Astrocyte (in vitro differentiated cells and primary cell): ENCODE measurements at regions not wholly inside any gene's neighbourhood (a gene's known extent, or its start where the extent isn't known, plus 50 kb on each side); places are given as distances from the start of the nearest gene placed in this dataset.

Experiments
- DNase-seq: peaks from one replicate; pipeline ENCODE4 v3.0.0-alpha.2; 2010; ENCODE audit warnings: low read depth
- FAIRE-seq: peaks from 2 replicates; lab custom pipeline; 2011; peaks lifted over from hg19 to GRCh38; lab: Jason Lieb, UNC
- H2AFZ ChIP-seq: 2 replicates; pipeline ENCODE4 v1.6.0; 2012; ENCODE audit warnings: low read depth, low read length, inconsistent platforms
- H3K27ac ChIP-seq: 2 replicates; pipeline ENCODE4 v1.5.1; 2011; ENCODE audit warnings: low read depth, low read length, inconsistent platforms
- H3K27me3 ChIP-seq: 2 replicates; pipeline ENCODE4 v1.6.0; 2011; ENCODE audit warnings: low read length, inconsistent platforms; ENCODE audit not compliant: insufficient read depth
- H3K36me3 ChIP-seq: 2 replicates; pipeline ENCODE4 v1.5.1; 2011; ENCODE audit warnings: low read length, inconsistent platforms; ENCODE audit not compliant: insufficient read depth
- H3K4me1 ChIP-seq: 2 replicates; pipeline ENCODE4 v1.5.1; 2011; ENCODE audit warnings: low read length, inconsistent platforms; ENCODE audit not compliant: insufficient read depth
- H3K4me2 ChIP-seq: 2 replicates; pipeline ENCODE4 v1.6.0; 2012; ENCODE audit warnings: low read length, inconsistent platforms
- H3K4me3 ChIP-seq: 2 replicates; pipeline ENCODE4 v1.5.1; 2011; ENCODE audit warnings: low read depth, mild to moderate bottlenecking, low read length, inconsistent platforms; ENCODE audit not compliant: insufficient read depth
- H3K79me2 ChIP-seq: 2 replicates; pipeline ENCODE4 v1.6.0; 2012; ENCODE audit warnings: mild to moderate bottlenecking, low read length, inconsistent platforms; ENCODE audit not compliant: insufficient read depth
- H3K9ac ChIP-seq: 2 replicates; pipeline ENCODE4 v1.6.0; 2012; ENCODE audit warnings: mild to moderate bottlenecking, low read length, inconsistent platforms
- H3K9me3 ChIP-seq: 2 replicates; pipeline ENCODE4 v1.5.1; 2012; ENCODE audit warnings: low read depth, mild to moderate bottlenecking, low read length, inconsistent platforms; ENCODE audit not compliant: insufficient read depth
- H4K20me1 ChIP-seq: 2 replicates; pipeline ENCODE4 v1.6.0; 2012; ENCODE audit warnings: low read length, inconsistent platforms; ENCODE audit not compliant: insufficient read depth
- H3K27ac Mint-ChIP-seq: one replicate; pipeline ENCODE4 v1.8.0; 2021; ENCODE audit warnings: mild to moderate bottlenecking, mixed read lengths; ENCODE audit not compliant: unreplicated experiment
- H3K27me3 Mint-ChIP-seq: one replicate; pipeline ENCODE4 v1.8.0; 2021; ENCODE audit warnings: low read depth, mixed read lengths; ENCODE audit not compliant: unreplicated experiment
- H3K36me3 Mint-ChIP-seq: one replicate; pipeline ENCODE4 v1.8.0; 2021; ENCODE audit warnings: low read depth, mixed read lengths; ENCODE audit not compliant: unreplicated experiment
- H3K4me1 Mint-ChIP-seq: one replicate; pipeline ENCODE4 v1.8.0; 2021; ENCODE audit warnings: low read depth, mixed read lengths; ENCODE audit not compliant: unreplicated experiment
- H3K4me3 Mint-ChIP-seq: one replicate; pipeline ENCODE4 v1.8.0; 2021; ENCODE audit warnings: mild to moderate bottlenecking, moderate library complexity, mixed read lengths; ENCODE audit not compliant: unreplicated experiment
- H3K9me3 Mint-ChIP-seq: one replicate; pipeline ENCODE4 v1.8.0; 2021; ENCODE audit warnings: mild to moderate bottlenecking, mixed read lengths; ENCODE audit not compliant: unreplicated experiment
- EZH2 ChIP-seq: IDR thresholded peaks from 2 replicates; pipeline ENCODE4 v1.6.1; 2012; ENCODE audit warnings: mild to moderate bottlenecking, low read length, inconsistent platforms; ENCODE audit not compliant: insufficient read depth
- TF ChIP-seq, protein P1 (sequence below): IDR thresholded peaks from 2 replicates; pipeline ENCODE4 v1.5.1; 2011; ENCODE audit warnings: low read depth, mild to moderate bottlenecking, inconsistent platforms, low read length, moderate library complexity; ENCODE audit not compliant: insufficient read depth

DNA sequence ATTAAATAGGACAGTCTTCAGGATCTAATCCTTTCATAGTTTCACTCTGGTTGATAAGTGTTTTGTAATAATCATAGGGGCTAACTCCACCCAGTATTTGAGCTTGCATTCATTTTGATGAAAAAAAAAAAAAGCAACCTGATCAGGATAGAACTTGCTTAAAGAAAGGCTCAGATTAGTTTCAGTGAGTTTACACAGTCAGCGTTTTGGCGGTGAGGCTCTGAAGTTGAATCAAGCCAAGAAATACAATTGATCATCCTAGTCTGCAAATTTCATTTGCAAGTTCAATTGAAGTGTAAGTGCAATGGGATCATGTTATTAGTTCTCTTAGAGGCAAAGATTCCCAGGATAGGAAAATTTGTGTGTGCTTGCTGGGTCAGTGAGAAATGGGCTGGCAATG, 159.7 kb upstream of the ELL2 start:
- TF ChIP-seq, protein P1, sequence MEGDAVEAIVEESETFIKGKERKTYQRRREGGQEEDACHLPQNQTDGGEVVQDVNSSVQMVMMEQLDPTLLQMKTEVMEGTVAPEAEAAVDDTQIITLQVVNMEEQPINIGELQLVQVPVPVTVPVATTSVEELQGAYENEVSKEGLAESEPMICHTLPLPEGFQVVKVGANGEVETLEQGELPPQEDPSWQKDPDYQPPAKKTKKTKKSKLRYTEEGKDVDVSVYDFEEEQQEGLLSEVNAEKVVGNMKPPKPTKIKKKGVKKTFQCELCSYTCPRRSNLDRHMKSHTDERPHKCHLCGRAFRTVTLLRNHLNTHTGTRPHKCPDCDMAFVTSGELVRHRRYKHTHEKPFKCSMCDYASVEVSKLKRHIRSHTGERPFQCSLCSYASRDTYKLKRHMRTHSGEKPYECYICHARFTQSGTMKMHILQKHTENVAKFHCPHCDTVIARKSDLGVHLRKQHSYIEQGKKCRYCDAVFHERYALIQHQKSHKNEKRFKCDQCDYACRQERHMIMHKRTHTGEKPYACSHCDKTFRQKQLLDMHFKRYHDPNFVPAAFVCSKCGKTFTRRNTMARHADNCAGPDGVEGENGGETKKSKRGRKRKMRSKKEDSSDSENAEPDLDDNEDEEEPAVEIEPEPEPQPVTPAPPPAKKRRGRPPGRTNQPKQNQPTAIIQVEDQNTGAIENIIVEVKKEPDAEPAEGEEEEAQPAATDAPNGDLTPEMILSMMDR, result no peak
- no peak for TF ChIP-seq EZH2
- H3K27me3 Mint-ChIP-seq, result no peaks in the 10 kb centered on the region
- H3K36me3 ChIP-seq, result no peaks in the 10 kb centered on the region
- no peaks in the 10 kb centered on the region for H3K9me3 Mint-ChIP-seq
- peaks cover 16% of the 10 kb centered on the region for H3K4me1 Mint-ChIP-seq
- H3K27ac Mint-ChIP-seq, result no peak overlapping the region
- no peak for FAIRE-seq
- no peaks in the 10 kb centered on the region for H3K79me2 ChIP-seq
- no peak for DNase-seq
- H4K20me1 ChIP-seq, result no peaks in the 10 kb centered on the region
- no peaks in the 10 kb centered on the region for H3K27me3 ChIP-seq
- H3K4me3 ChIP-seq, result no peak overlapping the region
- H2AFZ ChIP-seq, result no peak overlapping the region
- no peaks in the 10 kb centered on the region for H3K9me3 ChIP-seq
- H3K36me3 Mint-ChIP-seq, result no peaks in the 10 kb centered on the region
- no peak overlapping the region for H3K4me3 Mint-ChIP-seq
- no peaks in the 10 kb centered on the region for H3K4me1 ChIP-seq
- no peak overlapping the region for H3K27ac ChIP-seq
- H3K9ac ChIP-seq, result no peak overlapping the region
- H3K4me2 ChIP-seq, result no peak overlapping the region

DNA sequence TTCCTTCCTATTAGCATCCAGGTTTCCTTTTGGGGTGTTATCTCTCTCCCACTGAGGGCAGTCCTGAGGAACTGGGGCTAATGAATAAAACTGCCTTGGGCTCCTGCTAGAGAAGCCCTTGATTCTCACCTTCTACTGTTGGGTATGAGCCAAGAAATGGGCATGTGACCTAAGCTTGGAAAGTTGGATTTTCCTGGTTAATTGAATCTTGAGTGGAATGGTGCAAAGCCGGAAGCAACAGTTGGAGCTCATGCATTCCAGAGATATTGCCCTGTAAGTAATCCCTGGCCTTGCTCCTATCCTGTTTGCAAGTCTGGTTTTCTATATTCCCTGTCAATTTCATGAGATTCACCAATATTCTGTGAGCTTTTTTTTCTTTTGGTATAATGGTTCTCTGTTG, 158.5 kb upstream of the ELL2 start:
- FAIRE-seq, result no peak
- H3K27me3 ChIP-seq, result no peaks in the 10 kb centered on the region
- TF ChIP-seq, protein P1, result no peak
- TF ChIP-seq EZH2, result no peak
- no peak overlapping the region for H3K9ac ChIP-seq
- peaks cover 9% of the 10 kb centered on the region for H3K4me1 Mint-ChIP-seq
- H3K4me2 ChIP-seq, result no peak overlapping the region
- H3K4me1 ChIP-seq, result no peaks in the 10 kb centered on the region
- no peaks in the 10 kb centered on the region for H3K9me3 ChIP-seq
- no peaks in the 10 kb centered on the region for H3K9me3 Mint-ChIP-seq
- no peak overlapping the region for H3K27ac ChIP-seq
- H2AFZ ChIP-seq, result no peak overlapping the region
- no peaks in the 10 kb centered on the region for H3K36me3 Mint-ChIP-seq
- no peak overlapping the region for H3K4me3 ChIP-seq
- no peaks in the 10 kb centered on the region for H3K27me3 Mint-ChIP-seq
- H4K20me1 ChIP-seq, result no peaks in the 10 kb centered on the region
- no peaks in the 10 kb centered on the region for H3K79me2 ChIP-seq
- no peaks in the 10 kb centered on the region for H3K36me3 ChIP-seq
- no peak for DNase-seq
- H3K4me3 Mint-ChIP-seq, result no peak overlapping the region
- no peak overlapping the region for H3K27ac Mint-ChIP-seq

DNA sequence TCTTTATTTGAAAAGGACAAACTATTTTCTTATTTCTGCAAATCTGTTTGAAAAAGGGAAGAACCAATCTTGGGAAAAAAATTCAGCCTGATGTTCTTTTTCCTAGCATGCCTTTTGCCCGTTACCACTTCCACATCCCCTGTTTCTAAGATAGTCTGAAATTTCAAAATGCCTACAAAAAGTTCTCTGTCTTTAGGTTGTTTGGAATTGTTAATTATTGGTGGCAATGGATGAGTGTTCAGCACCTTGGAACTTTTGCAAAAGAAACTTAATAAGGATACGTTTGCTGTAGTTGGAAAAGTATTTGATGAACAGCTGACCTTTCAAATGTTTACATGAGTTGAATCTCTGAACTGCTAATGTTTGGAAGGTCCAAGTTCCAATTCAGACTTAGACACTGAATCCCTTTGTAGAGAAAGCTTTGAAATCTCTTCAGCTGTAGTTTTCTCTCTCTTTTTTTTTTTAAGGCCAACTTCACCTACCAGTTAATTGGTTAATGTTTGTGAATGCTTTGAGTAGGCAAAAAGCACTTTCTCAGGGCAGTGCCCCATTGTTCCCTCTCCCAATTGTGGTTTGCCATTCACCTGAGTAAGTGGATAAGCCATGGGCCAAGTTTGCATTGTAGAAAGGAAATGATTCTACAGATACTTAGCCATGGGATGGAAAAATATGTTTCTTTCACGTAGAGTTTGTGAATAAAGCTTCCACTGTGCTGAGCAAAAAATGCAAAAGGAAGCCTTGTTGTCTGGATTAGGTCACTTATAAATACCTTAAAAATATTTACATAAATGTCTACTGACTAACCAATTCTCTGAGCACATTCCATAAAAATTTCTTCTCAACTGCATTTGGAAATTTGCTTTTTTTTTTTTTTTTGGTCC, 156.4 kb upstream of the ELL2 start:
- DNase-seq (peak; percentile 36), FAIRE-seq (peak; percentile 41)
- no peak overlapping the region for H2AFZ ChIP-seq
- no peak for TF ChIP-seq EZH2
- TF ChIP-seq, protein P1, result no peak
- H3K36me3 Mint-ChIP-seq, result no peaks in the 10 kb centered on the region
- no peaks in the 10 kb centered on the region for H3K9me3 ChIP-seq
- no peak overlapping the region for H3K4me3 ChIP-seq
- no peaks in the 10 kb centered on the region for H3K4me1 ChIP-seq
- H4K20me1 ChIP-seq, result no peaks in the 10 kb centered on the region
- H3K36me3 ChIP-seq, result no peaks in the 10 kb centered on the region
- H3K79me2 ChIP-seq, result no peaks in the 10 kb centered on the region
- H3K9me3 Mint-ChIP-seq, result no peaks in the 10 kb centered on the region
- peaks cover 9% of the 10 kb centered on the region for H3K4me1 Mint-ChIP-seq
- no peak overlapping the region for H3K27ac ChIP-seq
- H3K27me3 Mint-ChIP-seq, result no peaks in the 10 kb centered on the region
- no peak overlapping the region for H3K4me3 Mint-ChIP-seq
- H3K27me3 ChIP-seq, result no peaks in the 10 kb centered on the region
- no peak overlapping the region for H3K4me2 ChIP-seq
- no peak overlapping the region for H3K9ac ChIP-seq
- H3K27ac Mint-ChIP-seq, result no peak overlapping the region
